GM21528 (cell line): ENCODE measurements at regions not wholly inside any gene's neighbourhood (a gene's known extent, or its start where the extent isn't known, plus 50 kb on each side); places are given as distances from the start of the nearest gene placed in this dataset.

Source experiments
- ATAC-seq: cut with Tn5 transposase; IDR thresholded peaks from one replicate; pipeline ENCODE4 v1.9.1; 2021; ENCODE audit warnings: mild to moderate bottlenecking, moderate library complexity; ENCODE audit not compliant: unreplicated experiment, low FRiP score

- no peak for ATAC-seq
Observed at GRCh38 chr7:155138204-155138603, 68.1 kb downstream of the HTR5A start.

- ATAC-seq = no peak
Observed at GRCh38 chr7:155141562-155141961, 71.4 kb downstream of the HTR5A start.

GRCh38 chr7:155143381-155143780 lies 73.3 kb downstream of the HTR5A start:
- no peak for ATAC-seq

- ATAC-seq = no peak
Observed at GRCh38 chr7:155144371-155144770, 74.2 kb downstream of the HTR5A start.

- no peak for ATAC-seq
Observed at GRCh38 chr7:155145477-155146255, 75.5 kb downstream of the HTR5A start.

- no peak for ATAC-seq
Observed at GRCh38 chr7:155147172-155147571, 77.0 kb downstream of the HTR5A start.

- no peak for ATAC-seq
Observed at GRCh38 chr7:155147624-155148023, 77.5 kb downstream of the HTR5A start.

GRCh38 chr7:155153676-155154075 lies 83.6 kb downstream of the HTR5A start:
- no peak for ATAC-seq

GRCh38 chr7:155154586-155154985 lies 84.5 kb downstream of the HTR5A start:
- ATAC-seq = no peak

GRCh38 chr7:155161690-155162089 lies 91.6 kb downstream of the HTR5A start:
- ATAC-seq = no peak

- ATAC-seq = no peak
Observed at GRCh38 chr7:155162422-155162821, 92.3 kb downstream of the HTR5A start.

GRCh38 chr7:155163696-155164095 lies 93.6 kb downstream of the HTR5A start:
- no peak for ATAC-seq

GRCh38 chr7:155164316-155164715 lies 94.2 kb downstream of the HTR5A start:
- ATAC-seq = no peak

GRCh38 chr7:155166108-155166507 lies 96.0 kb downstream of the HTR5A start:
- ATAC-seq = no peak

- ATAC-seq = no peak
Observed at GRCh38 chr7:155166673-155167370, 96.7 kb downstream of the HTR5A start.

- no peak for ATAC-seq
Observed at GRCh38 chr7:155167706-155168365, 97.7 kb downstream of the HTR5A start.

- ATAC-seq = no peak
Observed at GRCh38 chr7:155168597-155169480, 98.7 kb downstream of the HTR5A start.

GRCh38 chr7:155169498-155170065 lies 99.5 kb downstream of the HTR5A start:
- no peak for ATAC-seq

- ATAC-seq = no peak
Observed at GRCh38 chr7:155170331-155170730, 100.2 kb downstream of the HTR5A start.

- no peak for ATAC-seq
Observed at GRCh38 chr7:155172141-155172540, 102.0 kb downstream of the HTR5A start.
